GM21515 (cell line): ENCODE measurements at regions not wholly inside any gene's neighbourhood (a gene's known extent, or its start where the extent isn't known, plus 50 kb on each side); places are given as distances from the start of the nearest gene placed in this dataset.
"Not testable (repeated sequence)": the region's sequence is repeated elsewhere in the genome, so short reads cannot be mapped to it uniquely, and the experiment has no call there.

Experiments used
- ATAC-seq: cut with Tn5 transposase; IDR thresholded peaks from one replicate; pipeline ENCODE4 v1.9.1; 2021; ENCODE audit not compliant: unreplicated experiment

DNA sequence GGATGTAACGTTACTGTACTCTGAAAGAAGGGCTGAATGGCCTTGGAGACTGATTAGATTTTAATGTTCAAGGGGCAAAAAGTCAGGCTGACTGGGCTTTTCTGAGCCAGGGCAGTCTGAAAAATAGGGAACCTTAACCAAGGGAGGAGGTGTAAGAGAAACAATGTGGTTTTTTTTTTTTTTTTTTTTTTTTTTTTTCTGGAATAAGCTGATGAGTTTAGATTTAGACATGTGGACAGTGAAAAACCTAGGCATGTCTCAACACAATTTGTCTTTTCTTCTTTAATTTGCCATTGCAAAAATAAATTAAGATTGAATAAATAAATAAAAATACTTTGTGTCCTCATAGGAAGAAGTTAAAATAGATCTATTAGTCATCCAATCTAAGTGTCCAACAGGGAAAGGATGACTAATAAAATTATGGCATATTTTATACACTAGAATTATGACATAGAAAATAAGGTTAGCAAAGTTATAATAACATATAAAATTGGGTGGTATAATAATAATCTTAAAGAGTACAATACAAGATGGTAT lies 237.6 kb upstream of the TRIB2 start:
- no peak for ATAC-seq

GRCh38 chr2:12484536-12485115 lies 232.1 kb upstream of the TRIB2 start:
- ATAC-seq: no peak

DNA sequence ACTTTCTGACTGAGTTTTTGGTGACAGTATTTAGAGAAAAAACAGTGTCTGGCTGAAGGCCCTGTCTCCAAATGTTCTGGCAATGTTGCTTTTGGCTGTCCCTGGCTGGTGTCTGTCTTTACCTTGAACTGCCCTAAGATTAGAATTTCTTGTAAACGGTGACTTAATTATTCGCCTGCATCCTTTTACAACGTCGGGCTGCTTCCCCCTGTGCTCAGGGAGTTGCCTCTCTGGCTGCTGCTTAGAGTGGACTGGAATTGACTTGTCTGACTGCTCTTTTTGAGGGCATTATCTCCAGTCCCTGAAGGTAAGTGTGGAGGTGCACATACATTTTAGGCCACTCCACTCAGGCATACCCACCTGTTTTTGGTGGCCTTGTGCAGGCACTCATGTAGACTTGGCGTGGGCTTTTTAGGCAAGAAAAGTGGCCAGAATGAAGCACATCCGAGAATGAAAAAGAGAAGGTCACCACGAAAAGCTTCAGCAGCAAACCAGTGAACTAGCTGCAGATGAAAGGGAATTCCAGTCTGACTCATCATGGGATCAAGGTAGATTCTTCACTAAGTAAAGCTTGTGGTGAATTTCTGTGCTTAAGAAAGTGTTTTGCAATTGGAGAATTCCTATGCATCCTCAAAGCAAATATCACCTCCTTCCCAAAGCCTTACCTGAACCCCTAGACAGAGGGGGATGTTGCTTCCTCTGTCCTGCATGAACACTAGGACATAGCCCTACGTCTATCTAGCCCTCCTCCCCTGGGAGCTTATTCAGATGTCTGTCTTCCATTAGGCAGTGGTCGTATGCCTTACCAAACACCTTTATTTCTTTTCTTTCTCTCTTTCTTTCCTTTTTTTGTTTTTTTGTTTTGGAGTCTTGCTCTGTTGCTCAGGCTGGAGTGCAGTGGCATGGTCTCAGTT lies 230.3 kb upstream of the TRIB2 start:
- ATAC-seq: peak; percentile 73

DNA sequence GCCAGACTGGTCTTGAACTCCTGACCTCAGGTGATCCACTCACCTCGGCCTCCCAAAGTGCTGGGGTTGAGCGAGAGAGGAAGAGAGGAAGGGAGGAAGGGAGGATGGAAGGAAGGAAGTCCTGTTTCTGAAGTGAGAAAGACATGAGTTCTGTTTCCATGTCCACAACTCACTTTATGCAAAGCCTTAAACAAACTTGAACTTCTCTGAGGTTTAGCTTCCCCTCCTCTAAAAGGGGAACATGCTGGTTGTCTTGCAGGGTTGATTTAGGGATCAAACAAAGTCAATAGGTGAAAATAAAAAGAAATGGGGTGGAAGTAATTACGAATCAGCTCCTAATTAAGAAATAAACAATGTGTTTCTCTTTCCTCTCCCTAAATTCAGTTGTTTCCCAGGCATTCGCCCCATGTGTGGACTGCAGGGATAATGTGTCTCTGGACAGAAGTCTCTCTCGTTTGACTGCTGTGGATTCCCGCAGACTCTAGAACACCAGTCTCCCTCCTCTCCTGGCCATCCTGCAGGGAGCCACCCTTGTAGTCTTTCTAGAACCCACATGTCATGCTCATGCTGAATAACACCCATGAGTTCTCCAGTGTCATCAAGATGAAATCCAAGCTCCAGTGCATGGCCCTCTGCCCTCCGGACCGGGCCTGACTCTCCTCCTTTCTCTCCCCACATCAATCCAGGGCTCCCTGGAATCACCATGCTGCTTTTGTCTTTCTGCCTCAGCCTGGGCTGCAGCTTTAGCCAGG lies 229.3 kb upstream of the TRIB2 start:
- no peak for ATAC-seq

- ATAC-seq: no peak
These were observed 228.1 kb upstream of the TRIB2 start for GRCh38 chr2:12488352-12489318.

- no peak for ATAC-seq
These were observed 226.1 kb upstream of the TRIB2 start for GRCh38 chr2:12490641-12491040.

- not testable (repeated sequence) for ATAC-seq
These were observed 224.4 kb upstream of the TRIB2 start for GRCh38 chr2:12492360-12492759.

DNA sequence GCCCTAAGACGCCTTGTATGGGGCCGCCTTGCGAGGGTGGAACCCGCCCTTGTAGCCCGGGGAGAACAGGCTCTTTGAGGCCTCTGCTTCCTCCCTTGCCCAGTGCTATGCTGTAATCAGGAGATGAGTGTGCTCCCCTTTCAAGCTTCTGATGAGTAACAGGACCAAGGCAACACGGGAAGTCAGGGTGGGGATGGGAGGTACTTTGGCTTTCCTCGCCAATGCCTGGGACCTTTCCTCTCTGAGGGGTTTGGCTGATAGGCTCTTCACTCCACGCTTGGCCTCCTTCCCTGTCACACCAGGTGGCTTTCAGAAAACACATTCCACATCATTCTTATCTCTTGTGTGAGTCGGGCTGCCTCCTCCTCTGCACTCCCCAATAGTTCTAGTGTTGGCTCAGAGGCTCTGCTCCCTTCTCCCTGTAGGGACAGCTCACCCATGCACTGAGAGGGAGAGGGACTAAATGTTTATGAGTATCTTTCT lies 223.7 kb upstream of the TRIB2 start:
- no peak for ATAC-seq

DNA sequence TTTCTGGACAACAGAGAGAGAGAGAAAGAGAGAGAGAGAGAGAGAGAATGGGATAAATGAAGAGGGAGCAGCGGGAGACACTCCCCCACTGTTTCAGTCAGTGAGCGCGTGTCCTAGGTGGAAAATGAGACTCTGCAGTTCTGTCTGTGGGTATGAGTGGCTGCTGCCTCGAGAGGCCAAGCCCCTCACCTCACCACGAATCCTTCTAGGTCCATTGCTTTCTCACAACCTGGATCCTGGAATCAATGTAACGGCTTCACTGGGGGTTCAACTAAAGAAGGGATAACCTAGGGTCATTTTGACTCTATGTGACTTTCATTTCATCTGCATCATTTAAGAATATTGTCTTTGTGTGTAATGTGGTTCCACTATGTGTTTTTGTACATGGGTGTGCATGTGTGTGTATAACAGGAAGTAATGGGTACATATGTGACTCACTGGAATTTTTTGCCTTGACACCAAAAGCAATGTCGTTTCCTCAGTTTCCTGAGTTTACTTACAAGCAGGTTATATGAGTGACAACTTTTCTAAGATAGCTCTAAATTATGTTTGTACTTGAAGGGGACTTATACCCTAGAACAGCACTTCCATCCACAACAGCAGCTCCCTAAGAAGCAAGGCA lies 221.4 kb upstream of the TRIB2 start:
- ATAC-seq: no peak

DNA sequence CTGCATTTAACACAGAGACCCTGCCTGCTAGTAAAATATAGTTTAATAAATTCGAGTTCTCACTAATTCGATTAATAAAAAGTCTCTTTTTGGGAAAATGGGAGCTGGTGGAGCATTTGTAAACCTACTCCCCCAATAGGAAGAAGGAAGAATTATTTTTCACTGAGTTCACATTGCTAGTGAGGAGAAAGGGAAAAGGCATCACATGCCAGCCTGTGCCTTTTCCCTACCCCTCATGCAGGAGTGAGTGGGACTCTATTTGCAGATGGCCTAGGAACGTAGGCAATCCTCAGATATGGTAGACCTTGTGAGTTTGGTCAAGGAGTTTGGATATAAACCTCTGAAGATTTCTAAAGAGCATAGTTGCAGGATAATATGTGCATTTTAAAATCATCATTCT lies 218.4 kb upstream of the TRIB2 start:
- no peak for ATAC-seq

- no peak for ATAC-seq
These were observed 218.0 kb upstream of the TRIB2 start for GRCh38 chr2:12498704-12499103.

DNA sequence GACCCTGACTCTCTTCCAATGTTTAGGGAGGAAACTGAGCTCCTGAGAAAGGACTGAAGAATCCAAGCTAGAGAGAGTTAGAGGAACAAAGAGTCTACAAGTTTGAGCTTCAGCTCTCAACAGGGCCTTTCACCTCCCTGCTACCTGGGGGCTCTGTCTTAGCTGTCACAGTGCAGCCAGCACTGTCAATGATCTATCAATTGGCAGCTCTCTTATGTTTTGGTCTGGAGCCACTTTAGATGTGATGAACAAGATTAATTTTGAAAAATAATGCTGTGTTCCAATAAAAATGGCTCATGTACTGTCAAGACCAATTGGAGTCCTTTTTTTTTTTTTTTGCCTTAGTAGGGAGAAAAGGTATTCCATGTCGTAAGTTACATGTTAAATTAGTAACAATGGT lies 215.8 kb upstream of the TRIB2 start:
- ATAC-seq: no peak

DNA sequence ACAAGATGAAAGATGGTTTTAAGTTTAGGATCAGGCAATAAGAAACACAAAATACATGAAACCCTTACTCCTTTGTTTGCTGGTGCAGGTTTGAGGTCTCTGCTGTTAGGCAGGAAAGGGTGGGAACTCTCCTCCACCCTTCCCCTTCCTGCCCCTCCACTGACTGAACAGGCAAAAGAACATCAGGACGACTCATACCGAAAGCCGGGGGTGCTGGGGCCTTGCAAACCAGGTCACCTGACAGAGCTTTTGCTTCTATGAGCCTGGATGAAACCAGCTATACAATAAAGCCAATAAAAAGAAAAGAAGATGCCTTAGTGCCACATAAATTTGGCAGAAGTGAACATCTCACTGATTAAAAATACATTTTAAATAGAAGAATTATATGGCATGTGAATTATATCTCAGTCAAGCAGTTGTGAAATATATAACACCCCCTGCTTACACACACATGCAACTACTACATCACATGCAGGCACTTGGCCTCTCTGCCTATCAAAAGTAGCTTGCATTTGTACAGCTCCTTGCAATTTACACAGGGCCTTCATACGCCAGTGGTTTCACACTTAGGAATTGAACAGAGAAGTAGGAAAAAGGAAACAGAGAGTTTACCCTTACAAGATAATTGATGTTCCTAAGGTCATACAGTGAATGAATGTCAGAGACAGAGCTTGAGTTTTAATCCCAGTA lies 215.1 kb upstream of the TRIB2 start:
- ATAC-seq: peak; percentile 94

- ATAC-seq: no peak
These were observed 214.0 kb upstream of the TRIB2 start for GRCh38 chr2:12502759-12503158.

DNA sequence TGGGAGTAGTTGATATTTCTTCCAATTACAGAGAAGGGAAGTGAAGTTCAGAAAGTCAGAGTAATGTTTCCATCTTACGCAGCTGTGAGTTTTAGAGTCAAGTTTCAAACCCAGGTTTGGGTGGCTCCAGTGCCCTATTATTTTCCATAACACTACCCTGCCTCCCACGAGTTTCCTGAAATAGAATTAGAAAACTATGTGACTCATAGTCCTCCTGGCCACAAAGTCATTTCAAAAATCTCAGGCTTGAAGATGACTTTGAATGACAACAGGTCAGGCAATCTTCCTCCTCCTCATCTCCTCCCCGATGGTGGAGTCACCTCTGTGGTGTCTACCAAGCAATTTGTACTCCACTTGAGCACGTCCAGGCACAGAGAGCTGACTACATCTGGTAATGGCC lies 212.3 kb upstream of the TRIB2 start:
- peak; percentile 34 for ATAC-seq

GRCh38 chr2:12506846-12507245 lies 209.9 kb upstream of the TRIB2 start:
- peak; percentile 5 for ATAC-seq

DNA sequence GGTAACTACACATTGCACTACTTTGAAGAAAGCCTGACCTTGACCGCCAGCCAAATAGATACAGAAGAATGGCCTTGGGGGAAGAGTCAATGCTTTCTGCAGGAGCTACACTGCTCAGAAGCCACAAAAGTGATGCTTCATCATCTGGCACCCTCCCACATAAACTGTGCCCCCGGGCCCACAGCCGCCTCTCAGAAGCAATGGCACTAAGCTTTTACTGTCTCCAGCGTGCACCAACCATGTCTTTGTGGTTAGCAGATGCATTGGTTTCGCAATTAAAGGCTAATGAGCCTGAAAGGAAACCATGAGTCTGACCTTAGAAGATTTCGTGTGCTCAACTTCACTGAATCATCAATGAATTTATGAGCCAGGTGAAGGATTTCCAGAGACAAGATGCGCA lies 209.4 kb upstream of the TRIB2 start:
- ATAC-seq: peak; percentile 75

DNA sequence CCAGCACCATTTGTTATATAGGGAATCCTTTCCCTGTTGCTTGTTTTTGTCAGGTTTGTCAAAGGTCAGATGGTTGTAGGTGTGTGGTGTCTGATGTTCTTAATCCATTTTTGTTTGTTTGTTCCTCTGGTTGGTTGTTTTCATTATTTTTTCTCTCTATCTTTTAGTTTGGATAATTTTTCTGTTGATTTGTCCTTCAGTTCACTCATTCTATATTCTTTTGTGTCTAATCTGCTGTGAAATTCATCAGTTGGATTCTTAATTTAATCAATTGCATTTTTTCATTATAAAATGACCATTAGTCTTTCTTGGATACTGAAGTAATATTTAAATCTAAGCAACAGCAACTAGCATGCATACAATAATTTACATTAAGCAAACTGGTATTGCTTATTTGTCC lies 206.7 kb upstream of the TRIB2 start:
- no peak for ATAC-seq

DNA sequence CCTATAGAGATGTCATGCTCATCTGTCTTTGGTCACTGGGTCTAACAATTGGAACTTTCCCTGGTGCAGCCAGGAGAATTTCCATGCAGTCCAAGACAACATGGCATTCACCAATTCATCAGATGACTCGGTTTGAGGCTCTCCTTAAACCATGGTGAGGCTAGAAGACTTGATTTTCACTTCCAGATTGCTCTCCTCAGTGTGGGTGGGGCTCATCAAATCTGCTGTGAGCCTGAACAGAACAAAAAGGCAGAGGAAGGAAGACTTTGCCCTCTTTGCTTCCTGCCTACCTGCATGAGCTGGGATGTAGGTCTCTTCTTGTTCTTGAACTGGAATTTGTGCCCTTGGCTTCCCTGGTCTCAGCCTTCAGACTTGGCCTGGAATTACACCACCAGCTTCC lies 203.4 kb upstream of the TRIB2 start:
- ATAC-seq: no peak
